ENCODE measurements at regions not wholly inside any gene's neighbourhood (a gene's known extent, or its start where the extent isn't known, plus 50 kb on each side); places are given as distances from the start of the nearest gene placed in this dataset.

DNA sequence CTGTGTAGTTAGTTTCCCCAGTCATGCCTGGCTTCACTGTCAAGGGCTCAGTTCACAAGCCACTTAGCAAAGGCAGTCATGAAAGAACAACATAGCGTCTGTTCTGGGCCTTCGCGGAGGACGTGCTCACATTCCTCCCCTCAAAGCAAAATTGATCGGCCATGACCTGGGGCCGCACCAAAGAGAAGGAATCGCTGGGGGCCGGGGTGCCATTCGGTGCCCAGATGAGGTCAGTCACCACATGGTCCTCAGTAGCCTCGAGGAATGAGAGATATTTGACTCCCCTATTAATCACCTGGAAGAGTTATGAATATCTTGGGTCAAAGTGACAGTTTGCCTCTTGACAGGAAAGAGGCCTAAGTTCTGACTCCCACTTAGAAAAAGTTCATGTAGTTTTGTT, 251.1 kb upstream of the JUN start:
- TF ChIP-seq, protein P1, sequence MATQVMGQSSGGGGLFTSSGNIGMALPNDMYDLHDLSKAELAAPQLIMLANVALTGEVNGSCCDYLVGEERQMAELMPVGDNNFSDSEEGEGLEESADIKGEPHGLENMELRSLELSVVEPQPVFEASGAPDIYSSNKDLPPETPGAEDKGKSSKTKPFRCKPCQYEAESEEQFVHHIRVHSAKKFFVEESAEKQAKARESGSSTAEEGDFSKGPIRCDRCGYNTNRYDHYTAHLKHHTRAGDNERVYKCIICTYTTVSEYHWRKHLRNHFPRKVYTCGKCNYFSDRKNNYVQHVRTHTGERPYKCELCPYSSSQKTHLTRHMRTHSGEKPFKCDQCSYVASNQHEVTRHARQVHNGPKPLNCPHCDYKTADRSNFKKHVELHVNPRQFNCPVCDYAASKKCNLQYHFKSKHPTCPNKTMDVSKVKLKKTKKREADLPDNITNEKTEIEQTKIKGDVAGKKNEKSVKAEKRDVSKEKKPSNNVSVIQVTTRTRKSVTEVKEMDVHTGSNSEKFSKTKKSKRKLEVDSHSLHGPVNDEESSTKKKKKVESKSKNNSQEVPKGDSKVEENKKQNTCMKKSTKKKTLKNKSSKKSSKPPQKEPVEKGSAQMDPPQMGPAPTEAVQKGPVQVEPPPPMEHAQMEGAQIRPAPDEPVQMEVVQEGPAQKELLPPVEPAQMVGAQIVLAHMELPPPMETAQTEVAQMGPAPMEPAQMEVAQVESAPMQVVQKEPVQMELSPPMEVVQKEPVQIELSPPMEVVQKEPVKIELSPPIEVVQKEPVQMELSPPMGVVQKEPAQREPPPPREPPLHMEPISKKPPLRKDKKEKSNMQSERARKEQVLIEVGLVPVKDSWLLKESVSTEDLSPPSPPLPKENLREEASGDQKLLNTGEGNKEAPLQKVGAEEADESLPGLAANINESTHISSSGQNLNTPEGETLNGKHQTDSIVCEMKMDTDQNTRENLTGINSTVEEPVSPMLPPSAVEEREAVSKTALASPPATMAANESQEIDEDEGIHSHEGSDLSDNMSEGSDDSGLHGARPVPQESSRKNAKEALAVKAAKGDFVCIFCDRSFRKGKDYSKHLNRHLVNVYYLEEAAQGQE (IDR thresholded peaks at IDR 0.05; ENCODE audit: insufficient read depth in 1 of 2, low read depth in 2 of 2, low read length in 2 of 2) = no peak
- TF ChIP-seq FOXP2 (optimal IDR thresholded peaks at IDR 0.05; ENCODE audit: borderline replicate concordance, extremely low read depth, extremely low read length, insufficient read depth) = no peak
- no peak for TF ChIP-seq SIN3A (IDR thresholded peaks at IDR 0.05; ENCODE audit: borderline replicate concordance, insufficient read depth, low read length)
- no peak for TF ChIP-seq POLR2AphosphoS5 (IDR thresholded peaks at IDR 0.05; ENCODE audit: low read depth, low read length)
- no peak for TF ChIP-seq TAF1 (IDR thresholded peaks at IDR 0.05; ENCODE audit: borderline replicate concordance, insufficient read depth, low read length)

- TF ChIP-seq POLR2AphosphoS5 (IDR thresholded peaks at IDR 0.05; ENCODE audit: low read depth, low read length) (no peak), SIN3A (IDR thresholded peaks at IDR 0.05; ENCODE audit: borderline replicate concordance, insufficient read depth, low read length) (no peak), FOXP2 (optimal IDR thresholded peaks at IDR 0.05; ENCODE audit: borderline replicate concordance, extremely low read depth, extremely low read length, insufficient read depth) (no peak), TAF1 (IDR thresholded peaks at IDR 0.05; ENCODE audit: borderline replicate concordance, insufficient read depth, low read length) (no peak)
- TF ChIP-seq, protein P1 (IDR thresholded peaks at IDR 0.05; ENCODE audit: insufficient read depth in 1 of 2, low read depth in 2 of 2, low read length in 2 of 2) = no peak
These were observed 255.7 kb upstream of the JUN start for GRCh38 chr1:59039551-59039950.

- TF ChIP-seq POLR2AphosphoS5 (IDR thresholded peaks at IDR 0.05; ENCODE audit: low read depth, low read length) (no peak), TAF1 (IDR thresholded peaks at IDR 0.05; ENCODE audit: borderline replicate concordance, insufficient read depth, low read length) (no peak), SIN3A (IDR thresholded peaks at IDR 0.05; ENCODE audit: borderline replicate concordance, insufficient read depth, low read length) (no peak), FOXP2 (optimal IDR thresholded peaks at IDR 0.05; ENCODE audit: borderline replicate concordance, extremely low read depth, extremely low read length, insufficient read depth) (no peak)
- TF ChIP-seq, protein P1 (IDR thresholded peaks at IDR 0.05; ENCODE audit: insufficient read depth in 1 of 2, low read depth in 2 of 2, low read length in 2 of 2) = no peak
These were observed 256.4 kb upstream of the FGGY start for GRCh38 chr1:59040486-59040885.

GRCh38 chr1:59041646-59042277, 255.1 kb upstream of the FGGY start:
- no peak for TF ChIP-seq FOXP2 (optimal IDR thresholded peaks at IDR 0.05; ENCODE audit: borderline replicate concordance, extremely low read depth, extremely low read length, insufficient read depth)
- no peak for TF ChIP-seq TAF1 (IDR thresholded peaks at IDR 0.05; ENCODE audit: borderline replicate concordance, insufficient read depth, low read length)
- TF ChIP-seq, protein P1 (IDR thresholded peaks at IDR 0.05; ENCODE audit: insufficient read depth in 1 of 2, low read depth in 2 of 2, low read length in 2 of 2) = no peak
- TF ChIP-seq POLR2AphosphoS5 (IDR thresholded peaks at IDR 0.05; ENCODE audit: low read depth, low read length) = no peak
- no peak for TF ChIP-seq SIN3A (IDR thresholded peaks at IDR 0.05; ENCODE audit: borderline replicate concordance, insufficient read depth, low read length)

All from PFSK-1 (cell line).